ENCODE measurements at regions not wholly inside any gene's neighbourhood (a gene's known extent, or its start where the extent isn't known, plus 50 kb on each side); places are given as distances from the start of the nearest gene placed in this dataset.

- TF ChIP-seq POLR2A (IDR thresholded peaks at IDR 0.05; ENCODE audit: low read length) (no peak), GATA1 (IDR thresholded peaks at IDR 0.05; ENCODE audit: low read depth, low read length) (no peak)
These were observed 188.8 kb downstream of the EDN1 start for GRCh38 chr6:12478921-12479320.
